DOHH2 (cell line): ENCODE measurements at regions not wholly inside any gene's neighbourhood (a gene's known extent, or its start where the extent isn't known, plus 50 kb on each side); places are given as distances from the start of the nearest gene placed in this dataset.

Source experiments
- H3F3A ChIP-seq: fragments of 200-600 bp; sonication (generic), shearing (Covaris generic); 2 replicates; pipeline ENCODE4 v1.6.0; 2016; ENCODE audit warnings: antibody characterized with exemption, mild to moderate bottlenecking; ENCODE audit not compliant: control insufficient read depth, insufficient read depth
- H3K27ac ChIP-seq: fragments of 200-600 bp; sonication (generic); 2 replicates; pipeline ENCODE4 v1.5.1; 2014; ENCODE audit warnings: low read depth, mild to moderate bottlenecking, low read length, moderate library complexity
- H3K27me3 ChIP-seq: fragments of 200-600 bp; sonication (generic); 2 replicates; pipeline ENCODE4 v1.6.1; 2014; ENCODE audit warnings: mild to moderate bottlenecking, low read length, mixed read lengths; ENCODE audit not compliant: control insufficient read depth
- H3K36me3 ChIP-seq: fragments of 200-600 bp; sonication (generic); 2 replicates; pipeline ENCODE4 v1.6.1; 2014; ENCODE audit warnings: mild to moderate bottlenecking, low read length, moderate library complexity, mixed read lengths; ENCODE audit not compliant: control insufficient read depth
- H3K4me1 ChIP-seq: fragments of 200-600 bp; sonication (generic); 2 replicates; pipeline ENCODE4 v1.6.1; 2014; ENCODE audit warnings: mild to moderate bottlenecking, low read length, mixed read lengths; ENCODE audit not compliant: control insufficient read depth
- H3K4me2 ChIP-seq: fragments of 200-600 bp; sonication (generic); 2 replicates; pipeline ENCODE4 v1.6.0; 2014; ENCODE audit warnings: mild to moderate bottlenecking, low read length, moderate library complexity
- H3K4me3 ChIP-seq: fragments of 200-600 bp; sonication (generic); 2 replicates; pipeline ENCODE4 v1.5.1; 2014; ENCODE audit warnings: mild to moderate bottlenecking, low read length, mixed read lengths
- H3K79me2 ChIP-seq: fragments of 200-600 bp; sonication (generic); 2 replicates; pipeline ENCODE4 v1.6.1; 2014; ENCODE audit warnings: mild to moderate bottlenecking, low read length, mixed read lengths; ENCODE audit not compliant: control insufficient read depth
- H3K9me2 ChIP-seq: fragments of 200-600 bp; sonication (generic); replicated peaks from 2 replicates; pipeline ENCODE4 v1.6.1; 2014; ENCODE audit warnings: mild to moderate bottlenecking, low read length, mixed read lengths; ENCODE audit not compliant: control insufficient read depth
- H3K9me3 ChIP-seq: fragments of 200-600 bp; sonication (generic); 2 replicates; pipeline ENCODE4 v1.6.1; 2014; ENCODE audit warnings: antibody characterized with exemption, low read length, mixed read lengths; ENCODE audit not compliant: control insufficient read depth, insufficient read depth
- H4K20me1 ChIP-seq: fragments of 200-600 bp; sonication (generic); 2 replicates; pipeline ENCODE4 v1.6.0; 2014; ENCODE audit warnings: low read depth, mild to moderate bottlenecking, antibody characterized with exemption, low read length, moderate library complexity; ENCODE audit not compliant: control insufficient read depth, insufficient read depth
- EZH2phosphoT487 ChIP-seq: fragments of 200-600 bp; sonication (generic); IDR thresholded peaks from 2 replicates; pipeline ENCODE4 v1.6.1; 2017; ENCODE audit warnings: borderline replicate concordance, mild to moderate bottlenecking, antibody characterized with exemption, low read length, moderate library complexity, mixed read lengths
- TF ChIP-seq, protein P1 (sequence below): fragments of 200-600 bp; sonication (generic); IDR thresholded peaks from one replicate; pipeline ENCODE4 v1.5.1; 2014; ENCODE audit warnings: antibody characterized with exemption, mild to moderate bottlenecking, low read depth, low read length; ENCODE audit not compliant: poor library complexity, severe bottlenecking

DNA sequence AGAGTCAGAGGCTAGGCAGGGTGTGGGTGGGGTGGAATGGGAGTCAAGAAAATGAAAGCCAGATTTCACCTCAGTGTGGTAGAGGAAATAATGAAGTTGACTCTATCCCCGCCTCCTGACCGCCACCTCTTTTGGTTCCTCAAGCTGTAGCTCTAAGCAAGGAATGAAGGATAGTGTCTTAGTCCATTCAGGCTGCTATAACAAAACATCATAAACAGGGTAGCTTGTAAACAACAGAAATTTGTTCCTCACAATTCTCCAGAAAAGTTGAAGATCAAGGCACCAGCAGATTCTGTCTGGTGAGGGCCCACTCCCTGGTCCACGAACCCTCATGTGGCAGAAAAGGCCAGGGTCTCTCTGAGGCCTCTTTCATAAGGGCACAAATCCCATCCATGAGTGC, 109.1 kb upstream of the AMN1 start:
- Histone ChIP-seq H3K27me3 (no peaks in the 10 kb centered on the region), H4K20me1 (no peaks in the 10 kb centered on the region), H3K9me2 (no peaks in the 10 kb centered on the region), H3F3A (peaks cover 4% of the 10 kb centered on the region; the same call in 1 of the 2 replicates), H3K36me3 (no peaks in the 10 kb centered on the region), H3K27ac (no peak overlapping the region), H3K4me3 (no peak overlapping the region), H3K79me2 (no peaks in the 10 kb centered on the region), H3K4me2 (no peak overlapping the region), H3K9me3 (peaks cover 4% of the 10 kb centered on the region; the same call in 1 of the 2 replicates), H3K4me1 (peaks cover 30% of the 10 kb centered on the region)
- TF ChIP-seq, protein P1, sequence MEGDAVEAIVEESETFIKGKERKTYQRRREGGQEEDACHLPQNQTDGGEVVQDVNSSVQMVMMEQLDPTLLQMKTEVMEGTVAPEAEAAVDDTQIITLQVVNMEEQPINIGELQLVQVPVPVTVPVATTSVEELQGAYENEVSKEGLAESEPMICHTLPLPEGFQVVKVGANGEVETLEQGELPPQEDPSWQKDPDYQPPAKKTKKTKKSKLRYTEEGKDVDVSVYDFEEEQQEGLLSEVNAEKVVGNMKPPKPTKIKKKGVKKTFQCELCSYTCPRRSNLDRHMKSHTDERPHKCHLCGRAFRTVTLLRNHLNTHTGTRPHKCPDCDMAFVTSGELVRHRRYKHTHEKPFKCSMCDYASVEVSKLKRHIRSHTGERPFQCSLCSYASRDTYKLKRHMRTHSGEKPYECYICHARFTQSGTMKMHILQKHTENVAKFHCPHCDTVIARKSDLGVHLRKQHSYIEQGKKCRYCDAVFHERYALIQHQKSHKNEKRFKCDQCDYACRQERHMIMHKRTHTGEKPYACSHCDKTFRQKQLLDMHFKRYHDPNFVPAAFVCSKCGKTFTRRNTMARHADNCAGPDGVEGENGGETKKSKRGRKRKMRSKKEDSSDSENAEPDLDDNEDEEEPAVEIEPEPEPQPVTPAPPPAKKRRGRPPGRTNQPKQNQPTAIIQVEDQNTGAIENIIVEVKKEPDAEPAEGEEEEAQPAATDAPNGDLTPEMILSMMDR: no peak
- TF ChIP-seq EZH2phosphoT487: no peak

DNA sequence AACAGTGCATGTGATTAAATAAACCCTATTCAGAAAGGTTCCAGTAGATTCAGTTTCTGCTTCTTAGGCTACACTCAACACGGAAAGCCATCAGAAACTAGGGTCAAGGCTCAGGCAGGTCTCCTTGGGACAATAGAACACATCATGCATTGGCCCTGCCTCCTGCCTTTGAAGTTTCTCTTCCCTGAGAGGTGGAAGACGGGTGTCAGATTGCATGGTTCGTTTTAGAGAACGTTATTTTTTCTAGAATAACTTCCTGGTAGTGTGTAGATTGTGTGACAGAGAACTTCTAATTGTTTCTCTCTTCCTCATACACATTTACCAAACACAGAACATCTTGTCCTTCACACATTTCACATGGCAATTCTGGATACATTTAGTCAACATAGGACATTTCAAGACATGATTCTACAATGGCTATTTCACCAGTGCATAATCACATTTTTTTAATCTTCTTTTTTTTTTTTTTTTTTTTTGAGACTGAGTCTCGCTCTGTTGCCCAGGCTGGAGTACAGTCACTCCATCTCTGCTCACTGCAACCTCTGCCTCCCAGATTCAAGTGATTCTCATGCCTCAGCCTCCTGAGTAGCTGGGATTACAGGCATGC, 106.6 kb upstream of the AMN1 start:
- H3K9me3 ChIP-seq: peaks cover 9% of the 10 kb centered on the region; the same call in 1 of the 2 replicates
- no peaks in the 10 kb centered on the region for H3K27me3 ChIP-seq
- H3K36me3 ChIP-seq: no peaks in the 10 kb centered on the region
- H3K4me3 ChIP-seq: peak overlapping the region; percentile 47
- peak overlapping the region; percentile 66 for H3K4me2 ChIP-seq
- H3K27ac ChIP-seq: peak overlapping the region; percentile 53
- no peaks in the 10 kb centered on the region for H3K9me2 ChIP-seq
- TF ChIP-seq EZH2phosphoT487: no peak
- TF ChIP-seq, protein P1: no peak
- peaks cover 4% of the 10 kb centered on the region; the same call in 1 of the 2 replicates for H3F3A ChIP-seq
- H3K79me2 ChIP-seq: no peaks in the 10 kb centered on the region
- H4K20me1 ChIP-seq: no peaks in the 10 kb centered on the region
- H3K4me1 ChIP-seq: peaks cover 35% of the 10 kb centered on the region

DNA sequence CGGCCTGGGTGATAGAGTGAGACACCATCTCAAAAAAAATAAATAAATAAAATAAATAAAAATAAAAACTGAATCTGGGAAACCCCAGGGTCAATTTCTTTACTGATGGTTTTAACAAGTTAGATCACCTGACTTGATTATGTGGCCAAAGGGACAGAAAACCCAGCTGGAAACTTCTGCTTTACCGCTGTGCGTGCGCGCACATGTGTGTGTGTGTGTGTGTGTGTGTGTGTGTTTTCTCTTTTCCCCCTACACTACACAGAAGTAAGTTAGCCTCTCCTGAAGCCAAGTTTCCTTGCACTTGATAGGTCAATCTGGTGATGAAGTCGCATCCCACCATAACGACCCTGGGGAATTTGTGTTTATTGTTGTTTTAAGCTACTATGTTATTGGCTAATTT, 105.3 kb upstream of the AMN1 start:
- no peak for TF ChIP-seq EZH2phosphoT487
- Histone ChIP-seq H3K4me3 (no peak overlapping the region), H3K4me1 (peaks cover 35% of the 10 kb centered on the region), H3K4me2 (no peak overlapping the region), H3K36me3 (no peaks in the 10 kb centered on the region), H3K9me2 (no peaks in the 10 kb centered on the region), H3K79me2 (no peaks in the 10 kb centered on the region), H3K27me3 (no peaks in the 10 kb centered on the region), H3F3A (peaks cover 4% of the 10 kb centered on the region; the same call in 1 of the 2 replicates), H3K27ac (no peak overlapping the region), H3K9me3 (peaks cover 9% of the 10 kb centered on the region; the same call in 1 of the 2 replicates), H4K20me1 (no peaks in the 10 kb centered on the region)
